ENCODE measurements at regions not wholly inside any gene's neighbourhood (a gene's known extent, or its start where the extent isn't known, plus 50 kb on each side); places are given as distances from the start of the nearest gene placed in this dataset.

- no peak for DNase-seq
Measured at GRCh38 chr5:175388531-175388930, 55.5 kb downstream of the DRD1 start.

- DNase-seq: no peak
Measured at GRCh38 chr5:175387144-175387543, 56.8 kb downstream of the DRD1 start.

DNA sequence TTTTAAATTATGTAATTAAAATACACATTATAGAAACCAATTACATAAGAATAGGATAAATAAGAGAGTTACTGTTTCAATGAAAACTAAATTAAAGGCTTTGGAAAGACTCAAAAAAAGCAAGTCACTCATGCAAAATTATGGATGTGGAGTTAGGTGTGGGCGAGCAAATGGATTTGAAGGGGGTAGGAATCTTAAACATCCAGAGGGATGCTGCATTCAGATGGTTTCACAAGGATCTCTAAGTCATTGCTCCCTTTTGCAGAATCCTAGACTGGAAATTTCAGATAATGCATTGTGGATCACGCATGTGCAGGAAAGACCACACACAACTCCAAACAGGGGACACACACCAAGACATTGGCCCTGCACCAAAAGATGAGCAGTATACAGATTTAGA is 57.5 kb downstream of the DRD1 start:
- DNase-seq: no peak

GRCh38 chr5:175385691-175386362 is 58.2 kb downstream of the DRD1 start:
- DNase-seq: no peak

DNA sequence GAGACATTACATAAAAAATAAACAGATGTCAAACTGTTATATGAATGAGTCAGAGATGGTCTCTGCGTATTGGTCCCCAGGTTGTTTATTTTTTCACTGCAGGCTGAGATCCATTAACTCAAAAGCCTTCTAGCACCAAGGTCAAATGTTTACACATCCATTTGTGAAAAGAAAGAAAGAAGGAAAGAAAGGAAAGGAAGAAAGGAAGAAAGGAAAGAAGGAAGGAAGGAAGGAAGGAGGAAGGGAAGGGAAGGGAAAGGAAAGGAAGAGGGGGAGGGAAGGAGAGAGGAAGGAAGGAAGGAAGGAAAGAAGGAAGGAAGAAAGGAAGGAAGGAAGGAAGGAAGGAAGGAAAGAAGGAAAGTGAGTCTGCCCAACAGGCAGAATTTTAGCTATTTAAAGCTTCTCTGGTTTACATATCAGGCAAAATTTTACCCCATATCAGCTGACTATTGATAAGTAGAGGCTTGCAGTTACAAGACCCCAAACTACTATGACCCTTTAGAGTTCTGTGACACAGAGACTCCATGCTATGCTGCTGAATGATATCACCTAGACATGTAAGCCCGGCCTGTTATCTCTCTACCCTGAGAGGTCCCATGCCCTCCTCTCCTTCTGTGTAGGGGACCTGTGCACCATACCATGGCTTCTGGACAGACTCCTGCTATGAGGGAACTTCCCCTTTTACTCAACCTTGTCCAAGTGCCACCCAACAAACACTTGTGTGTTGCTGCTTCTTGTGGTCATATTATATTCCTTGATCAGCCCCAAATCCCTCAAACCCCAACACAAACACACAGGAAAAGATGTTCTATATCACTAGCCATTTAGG is 59.0 kb downstream of the DRD1 start:
- DNase-seq: no peak

DNA sequence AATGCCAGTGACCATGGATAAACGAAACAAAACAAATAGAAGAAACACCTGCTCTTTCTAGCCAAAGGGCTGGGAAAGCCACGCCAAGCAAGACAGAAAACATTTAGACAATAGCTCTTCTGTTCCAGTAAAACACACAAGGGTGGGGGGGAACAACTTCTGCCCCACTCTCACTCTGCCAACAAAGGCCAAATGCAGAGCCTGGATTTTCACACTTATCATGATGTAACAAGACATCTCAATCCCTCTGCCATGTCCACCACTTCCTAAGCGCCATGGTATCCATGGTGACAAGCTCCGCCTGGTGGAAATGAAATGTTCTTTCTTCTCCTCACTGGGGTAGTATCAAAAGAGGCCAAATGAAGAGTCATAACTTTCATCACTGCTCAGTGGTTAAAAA is 60.6 kb downstream of the DRD1 start:
- DNase-seq: no peak

GRCh38 chr5:175382171-175382570 is 61.8 kb downstream of the DRD1 start:
- DNase-seq: no peak

GRCh38 chr5:175381130-175381529 is 62.9 kb downstream of the DRD1 start:
- no peak for DNase-seq

DNA sequence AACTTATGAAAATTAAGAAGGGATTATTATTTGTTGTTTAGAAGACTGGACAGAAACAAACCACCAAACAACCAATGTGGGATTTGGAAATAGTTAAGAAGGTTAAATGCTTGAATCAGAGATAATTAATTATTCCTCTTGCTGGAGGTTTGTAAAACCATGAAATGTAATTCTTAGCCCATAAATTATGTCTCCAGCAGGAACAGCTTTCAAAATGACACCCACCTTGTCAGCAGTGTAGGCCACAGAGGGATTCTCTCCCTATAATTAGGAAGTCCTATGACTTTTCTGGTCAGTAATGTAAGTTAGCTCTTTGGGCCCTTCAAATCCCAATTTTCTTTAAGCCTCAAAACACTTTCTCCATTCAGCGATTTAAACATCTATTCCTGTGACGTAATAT is 63.3 kb downstream of the DRD1 start:
- no peak for DNase-seq

GRCh38 chr5:175379867-175380266 is 64.1 kb downstream of the DRD1 start:
- no peak for DNase-seq

- DNase-seq: no peak
Measured at GRCh38 chr5:175378444-175379028, 65.4 kb downstream of the DRD1 start.

GRCh38 chr5:175377816-175378215 is 66.2 kb downstream of the DRD1 start:
- DNase-seq: no peak

DNA sequence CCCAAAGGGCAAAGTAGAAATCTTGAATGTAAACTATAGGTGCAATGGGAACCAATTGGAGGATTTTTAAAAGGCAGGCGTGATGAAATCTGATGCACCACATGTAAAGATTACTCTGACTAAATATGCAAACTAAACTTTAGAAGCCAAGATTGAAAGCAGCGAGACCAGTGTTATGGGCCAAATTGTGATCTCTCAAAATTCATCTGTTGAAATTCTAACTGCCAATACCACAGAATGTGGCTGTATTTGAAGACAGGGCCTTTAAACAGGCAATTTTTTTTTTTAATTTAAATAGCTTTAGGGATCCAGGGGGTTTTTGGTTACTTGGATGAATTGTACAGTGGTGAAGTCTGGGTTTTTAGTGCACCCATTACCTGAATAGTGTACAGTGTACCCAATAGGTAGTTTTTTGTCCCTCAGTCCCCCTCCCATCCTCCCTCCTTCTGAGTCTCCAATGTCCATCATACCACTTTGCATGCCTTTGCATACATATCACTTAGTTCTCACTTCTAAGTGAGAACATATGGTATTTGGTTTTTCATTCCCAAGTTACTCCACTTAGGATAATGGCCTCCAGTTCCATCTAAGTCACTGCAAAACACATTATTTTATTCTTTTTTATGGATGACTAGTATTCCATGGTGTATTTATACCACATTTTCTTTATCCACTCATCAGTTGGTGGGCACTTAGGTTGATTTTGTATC is 69.7 kb downstream of the DRD1 start:
- no peak for DNase-seq

DNA sequence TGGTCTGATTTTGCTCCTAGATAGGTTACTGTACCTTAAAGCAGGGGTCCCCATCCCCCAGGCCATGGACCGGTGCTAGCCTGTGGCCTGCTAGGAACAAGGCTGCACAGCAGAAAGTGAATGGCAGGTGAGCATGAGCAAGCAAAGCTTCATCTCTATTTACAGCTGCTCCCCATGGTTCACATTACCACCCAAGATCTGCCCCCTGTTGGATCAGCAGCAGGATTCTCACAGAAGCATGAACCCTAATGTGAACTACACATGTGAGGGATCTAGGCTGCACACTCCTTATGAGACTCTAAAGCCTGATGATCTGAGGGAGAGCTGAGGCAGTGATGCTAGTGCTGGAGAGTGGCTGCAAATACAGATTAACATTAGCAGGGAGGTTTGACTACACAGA is 78.1 kb downstream of the DRD1 start:
- no peak for DNase-seq

GRCh38 chr5:175363300-175363699 is 80.7 kb downstream of the DRD1 start:
- DNase-seq: no peak

GRCh38 chr5:175357995-175358394 is 86.0 kb downstream of the DRD1 start:
- DNase-seq: no peak

GRCh38 chr5:175356428-175356827 is 87.6 kb downstream of the DRD1 start:
- no peak for DNase-seq

GRCh38 chr5:175354964-175355363 is 89.0 kb downstream of the DRD1 start:
- no peak for DNase-seq

- DNase-seq: no peak
Measured at GRCh38 chr5:175353926-175354325, 90.1 kb downstream of the DRD1 start.

- DNase-seq: no peak
Measured at GRCh38 chr5:175351897-175352590, 91.9 kb downstream of the DRD1 start.

DNA sequence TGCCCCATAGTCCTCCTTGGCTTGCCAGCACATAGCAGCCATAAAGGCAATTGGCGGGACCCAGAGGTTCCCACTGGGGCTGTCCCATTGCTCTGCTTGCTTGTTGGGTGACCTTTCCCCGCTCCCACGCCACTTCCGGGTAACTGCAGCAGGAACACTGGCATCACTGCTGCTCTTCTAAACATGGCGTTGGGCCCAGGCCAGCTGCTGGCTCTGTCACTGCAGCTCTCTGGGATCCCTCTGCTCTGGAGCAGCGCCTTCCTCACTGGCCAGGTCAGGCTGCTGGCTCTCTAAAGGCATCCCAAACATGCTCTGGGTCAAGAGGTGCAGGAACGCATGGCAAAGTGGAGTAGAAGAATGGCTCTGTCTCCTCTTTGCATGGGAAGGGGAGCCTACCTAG is 92.9 kb downstream of the DRD1 start:
- no peak for DNase-seq

DNA sequence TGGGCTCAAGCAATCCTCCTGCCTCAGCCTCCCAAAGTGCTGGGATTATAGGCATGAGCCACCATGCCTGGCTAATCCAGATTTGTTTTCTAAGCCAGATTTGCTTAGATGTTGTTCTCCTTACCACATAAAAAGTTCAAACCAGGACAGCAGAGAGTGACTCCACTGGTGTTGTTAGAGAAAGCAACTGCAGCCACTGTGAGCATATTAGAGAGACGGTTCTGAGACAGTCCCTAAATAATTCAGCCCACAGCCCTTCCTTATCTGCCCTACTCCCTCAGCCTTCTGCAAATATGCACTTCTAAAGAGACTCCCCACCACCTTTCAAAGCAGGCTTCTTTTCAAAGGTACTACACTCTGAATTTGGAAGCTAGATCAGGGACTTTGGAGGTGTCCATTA is 96.1 kb downstream of the DRD1 start:
- DNase-seq: no peak

DNA sequence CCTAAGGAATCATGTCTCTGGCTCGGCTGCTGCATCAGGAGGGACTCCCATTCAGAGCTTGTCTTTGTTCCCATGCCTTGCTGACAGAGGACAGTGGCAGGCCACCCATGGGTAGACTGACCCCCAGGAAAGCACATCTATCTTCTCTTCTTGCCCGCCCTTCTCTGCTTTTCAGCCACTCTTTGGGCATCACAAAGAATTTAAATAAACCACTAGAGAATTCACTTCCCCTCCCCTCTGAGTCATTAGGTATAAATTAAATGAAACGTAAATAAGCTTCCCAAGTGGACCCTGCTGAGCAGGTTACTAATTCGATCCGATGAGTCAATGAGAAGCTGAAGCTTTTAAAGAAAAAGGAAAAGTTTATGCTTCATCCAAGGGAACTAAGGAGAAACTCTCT is 97.0 kb downstream of the DRD1 start:
- no peak for DNase-seq

All from inflammatory macrophage (primary cell).